ENCODE measurements at regions not wholly inside any gene's neighbourhood (a gene's known extent, or its start where the extent isn't known, plus 50 kb on each side); places are given as distances from the start of the nearest gene placed in this dataset.

- TF ChIP-seq, protein P1, sequence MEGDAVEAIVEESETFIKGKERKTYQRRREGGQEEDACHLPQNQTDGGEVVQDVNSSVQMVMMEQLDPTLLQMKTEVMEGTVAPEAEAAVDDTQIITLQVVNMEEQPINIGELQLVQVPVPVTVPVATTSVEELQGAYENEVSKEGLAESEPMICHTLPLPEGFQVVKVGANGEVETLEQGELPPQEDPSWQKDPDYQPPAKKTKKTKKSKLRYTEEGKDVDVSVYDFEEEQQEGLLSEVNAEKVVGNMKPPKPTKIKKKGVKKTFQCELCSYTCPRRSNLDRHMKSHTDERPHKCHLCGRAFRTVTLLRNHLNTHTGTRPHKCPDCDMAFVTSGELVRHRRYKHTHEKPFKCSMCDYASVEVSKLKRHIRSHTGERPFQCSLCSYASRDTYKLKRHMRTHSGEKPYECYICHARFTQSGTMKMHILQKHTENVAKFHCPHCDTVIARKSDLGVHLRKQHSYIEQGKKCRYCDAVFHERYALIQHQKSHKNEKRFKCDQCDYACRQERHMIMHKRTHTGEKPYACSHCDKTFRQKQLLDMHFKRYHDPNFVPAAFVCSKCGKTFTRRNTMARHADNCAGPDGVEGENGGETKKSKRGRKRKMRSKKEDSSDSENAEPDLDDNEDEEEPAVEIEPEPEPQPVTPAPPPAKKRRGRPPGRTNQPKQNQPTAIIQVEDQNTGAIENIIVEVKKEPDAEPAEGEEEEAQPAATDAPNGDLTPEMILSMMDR (IDR thresholded peaks at IDR 0.05; ENCODE audit: low read depth, low read length, poor library complexity, severe bottlenecking), result no peak
- TF ChIP-seq EZH2phosphoT487 (IDR thresholded peaks at IDR 0.05; ENCODE audit: borderline replicate concordance, low read length), result no peak
Observed at GRCh38 chr5:73267766-73268435, 94.9 kb downstream of the TMEM174 start.
